Gastroesophageal sphincter (tissue), 4 donors: ENCODE measurements at regions not wholly inside any gene's neighbourhood (a gene's known extent, or its start where the extent isn't known, plus 50 kb on each side); places are given as distances from the start of the nearest gene placed in this dataset.
A peak's percentile ranks its signal among the peaks of the same experiment; 100 is the strongest.

Experiments used
- ATAC-seq: fragments of 150-250 bp; one replicate; pipeline ENCODE4 v1.9.1; 2016; ENCODE audit warnings: mild to moderate bottlenecking, moderate library complexity
- H3K27ac ChIP-seq, 4 donors: fragments of 200-600 bp; sonication (generic) in 3 of 4; 1 replicate in 3 of 4; 2 replicates in 1 of 4; pipeline ENCODE4 v1.5.1; 2016 to 2019
- H3K27me3 ChIP-seq: fragments of 200-600 bp; sonication (generic); one replicate; pipeline ENCODE4 v1.5.1; 2019
- H3K36me3 ChIP-seq, 2 donors: fragments of 200-600 bp; sonication (generic); one replicate each; pipeline ENCODE4 v1.5.1; 2019; ENCODE audit warnings: control low read depth in 1 of 2
- H3K4me1 ChIP-seq, 3 donors: fragments of 200-600 bp; sonication (generic); 1 replicate in 2 of 3; 2 replicates in 1 of 3; pipeline ENCODE4 v1.5.1; 2016 to 2019; ENCODE audit warnings: control low read depth in 2 of 3
- H3K4me3 ChIP-seq, 2 donors: fragments of 200-600 bp; sonication (generic); one replicate each; pipeline ENCODE4 v1.5.1; 2019; ENCODE audit warnings: mild to moderate bottlenecking in 1 of 2, moderate library complexity in 1 of 2
- H3K9me3 ChIP-seq, 3 donors: fragments of 200-600 bp; sonication (generic); one replicate each; pipeline ENCODE4 v1.5.1; 2017 to 2019; ENCODE audit warnings: control low read depth in 2 of 3
- EP300 ChIP-seq: sonication (generic); formaldehyde crosslinking; IDR thresholded peaks from one replicate; pipeline ENCODE4 v1.6.1; 2017; ENCODE audit warnings: antibody characterized with exemption, mild to moderate bottlenecking
- POLR2A ChIP-seq, 2 donors: fragments of 450-650 bp; IDR thresholded peaks; one replicate each; pipeline ENCODE4 v1.6.1; 2017; ENCODE audit warnings: antibody characterized with exemption in 2 of 2, mild to moderate bottlenecking in 2 of 2, moderate library complexity in 1 of 2
- POLR2AphosphoS5 ChIP-seq: sonication (generic); formaldehyde crosslinking; IDR thresholded peaks from one replicate; pipeline ENCODE4 v1.6.1; 2017; ENCODE audit warnings: antibody characterized with exemption
- WGBS, 2 donors: methylation state at CpG; one replicate each; pipeline ENCODE4 v1.1.5; 2018; ENCODE audit warnings: low coverage in 1 of 2; 5-methylcytosine and 5-hydroxymethylcytosine counted together
- TF ChIP-seq, protein P1 (sequence below), 4 experiments: fragments of 200-600 bp in 2 of 4; fragments of 450-650 bp in 2 of 4; sonication (generic) in 1 of 4; IDR thresholded peaks; one replicate each; pipeline ENCODE4 v1.5.1; 2017 to 2019; ENCODE audit warnings: antibody characterized with exemption in 4 of 4, mild to moderate bottlenecking in 2 of 4, moderate library complexity in 2 of 4

DNA sequence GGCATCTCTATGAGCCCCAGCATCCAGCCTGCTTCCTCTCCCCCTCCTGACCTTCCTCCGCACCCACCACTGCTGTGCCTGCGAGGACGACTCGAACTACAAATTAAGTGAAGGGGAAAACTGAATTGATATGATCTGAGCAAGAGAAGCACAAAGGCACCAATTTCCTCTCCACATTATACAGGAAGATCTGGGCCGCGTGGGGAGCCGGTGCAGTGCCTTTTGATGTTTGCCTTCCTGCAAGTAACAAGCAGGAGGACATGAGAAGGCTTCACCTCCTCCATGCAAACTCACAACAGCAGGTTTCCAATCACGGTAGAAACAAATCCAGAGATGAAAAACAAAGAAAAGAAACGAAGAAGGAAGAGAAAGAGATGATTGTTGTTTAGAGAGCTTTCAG, 57.8 kb upstream of the MMP2 start:
- peaks cover 31% of the 10 kb centered on the region for H3K27me3 ChIP-seq
- H3K27ac ChIP-seq = no peak overlapping the region
- H3K4me1 ChIP-seq = no peaks in the 10 kb centered on the region
- TF ChIP-seq EP300 (no peak), POLR2A (IDR thresholded peaks at IDR 0.05) (no peak), POLR2AphosphoS5 (no peak)
- TF ChIP-seq, protein P1, sequence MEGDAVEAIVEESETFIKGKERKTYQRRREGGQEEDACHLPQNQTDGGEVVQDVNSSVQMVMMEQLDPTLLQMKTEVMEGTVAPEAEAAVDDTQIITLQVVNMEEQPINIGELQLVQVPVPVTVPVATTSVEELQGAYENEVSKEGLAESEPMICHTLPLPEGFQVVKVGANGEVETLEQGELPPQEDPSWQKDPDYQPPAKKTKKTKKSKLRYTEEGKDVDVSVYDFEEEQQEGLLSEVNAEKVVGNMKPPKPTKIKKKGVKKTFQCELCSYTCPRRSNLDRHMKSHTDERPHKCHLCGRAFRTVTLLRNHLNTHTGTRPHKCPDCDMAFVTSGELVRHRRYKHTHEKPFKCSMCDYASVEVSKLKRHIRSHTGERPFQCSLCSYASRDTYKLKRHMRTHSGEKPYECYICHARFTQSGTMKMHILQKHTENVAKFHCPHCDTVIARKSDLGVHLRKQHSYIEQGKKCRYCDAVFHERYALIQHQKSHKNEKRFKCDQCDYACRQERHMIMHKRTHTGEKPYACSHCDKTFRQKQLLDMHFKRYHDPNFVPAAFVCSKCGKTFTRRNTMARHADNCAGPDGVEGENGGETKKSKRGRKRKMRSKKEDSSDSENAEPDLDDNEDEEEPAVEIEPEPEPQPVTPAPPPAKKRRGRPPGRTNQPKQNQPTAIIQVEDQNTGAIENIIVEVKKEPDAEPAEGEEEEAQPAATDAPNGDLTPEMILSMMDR (IDR thresholded peaks at IDR 0.05) = no peak
- no peak for ATAC-seq
- H3K36me3 ChIP-seq = no peaks in the 10 kb centered on the region
- H3K4me3 ChIP-seq = no peak overlapping the region
- 18% methylated on average over 6 of the region's 9 CpGs; no CpG with 5 or more reads in 1 of the 2 donors for WGBS, 2 donors
- no peaks in the 10 kb centered on the region for H3K9me3 ChIP-seq

DNA sequence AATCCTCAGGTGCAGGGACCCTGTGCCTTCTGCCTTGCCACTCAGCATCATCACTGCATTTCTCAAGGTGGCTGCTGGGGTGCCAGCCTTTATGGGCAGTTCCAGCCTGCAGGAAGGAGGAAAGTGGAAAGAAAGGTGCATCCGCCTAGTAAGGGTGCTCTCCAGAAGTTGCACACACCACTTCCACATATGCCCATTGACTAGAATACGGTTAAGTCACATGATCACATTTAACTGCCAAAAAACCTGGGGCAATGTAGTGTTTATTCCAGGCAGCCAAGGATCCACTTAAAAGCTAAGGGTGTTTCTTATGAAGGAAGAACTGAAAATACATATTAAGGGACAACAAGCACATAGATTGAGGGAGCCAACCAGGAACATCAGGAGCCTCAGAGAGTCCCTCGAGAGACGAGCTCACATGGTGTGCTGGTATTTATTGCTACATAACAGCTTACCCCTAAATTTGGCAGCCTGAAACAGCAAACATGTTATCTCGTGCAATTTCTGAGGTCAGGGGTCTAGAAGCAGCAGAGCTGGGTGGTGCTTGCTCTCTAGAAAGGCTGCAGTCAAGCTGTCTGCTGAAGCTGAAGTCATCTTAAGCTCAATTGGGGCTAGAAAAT, 52.0 kb upstream of the MMP2 start:
- Histone ChIP-seq H3K27ac (no peak overlapping the region), H3K36me3 (no peaks in the 10 kb centered on the region)
- ATAC-seq = peak; percentile 80

More for the DNA sequence above, 52.0 kb upstream of the MMP2 start:
- Histone ChIP-seq H3K4me3 (no peak overlapping the region), H3K4me1 (no peaks in the 10 kb centered on the region), H3K9me3 (no peaks in the 10 kb centered on the region), H3K27me3 (peaks cover 5% of the 10 kb centered on the region)
- TF ChIP-seq, protein P1 (IDR thresholded peaks at IDR 0.05) = no peak
- no peak for TF ChIP-seq POLR2AphosphoS5
- no peak for TF ChIP-seq EP300
- no peak for TF ChIP-seq POLR2A (IDR thresholded peaks at IDR 0.05)
- WGBS, 2 donors = 48 to 60% methylated on average over 3 to 4 of the region's 5 CpGs
